HCT116 (cell line): ENCODE measurements at regions not wholly inside any gene's neighbourhood (a gene's known extent, or its start where the extent isn't known, plus 50 kb on each side); places are given as distances from the start of the nearest gene placed in this dataset.

Source experiments
- ATAC-seq: fragments of 200-7000 bp; cut with Tn5 transposase; 2 replicates; pipeline ENCODE4 v1.9.1; 2020; ENCODE audit warnings: mild to moderate bottlenecking, moderate library complexity
- BruUV-seq: library from RNA; stranded (reverse); fragments of 400-500 nt; replicated peaks from 2 replicates; lab custom pipeline; 2021; lab: Mats Ljungman, UMichigan
- CTCF ChIA-PET: fragments of 300-600 bp; sonication (Branson Sonifier 250); formaldehyde crosslinking; loops from one replicate; lab custom pipeline; 2021; ENCODE audit warnings: antibody characterized with exemption; lab: Charles Lee
- POLR2A ChIA-PET: fragments of 300-600, 350-600 bp; sonication (Branson Sonifier 250); formaldehyde crosslinking; loops from one replicate; lab custom pipeline; 2021; ENCODE audit warnings: antibody characterized with exemption; lab: Charles Lee
- RAD21 ChIA-PET, 2 experiments: fragments of 300-600 bp; sonication (Branson Sonifier 250); formaldehyde crosslinking; loops; one replicate each; lab custom pipeline; 2023; ENCODE audit warnings: low total read pairs in 2 of 2; ENCODE audit not compliant: uncharacterized antibody in 2 of 2, unreplicated experiment in 2 of 2, low non-redundant PET in 1 of 2; lab: Charles Lee
- DNase-seq: peaks from one replicate; pipeline ENCODE4 v3.0.0-alpha.2; 2010; ENCODE audit warnings: low read depth, low spot score
- H2AFZ ChIP-seq: fragments of 200-600 bp; shearing (Covaris generic), sonication (generic); 2 replicates; pipeline ENCODE4 v1.6.1; 2017; ENCODE audit warnings: low read depth, mixed run types, mixed read lengths, antibody characterized with exemption, low read length; ENCODE audit not compliant: poor library complexity, severe bottlenecking
- H3K27ac ChIP-seq: 2 replicates; pipeline ENCODE4 v1.5.1; 2012; ENCODE audit warnings: low read depth, low read length
- H3K27me3 ChIP-seq: fragments of 200-600 bp; sonication (generic); 2 replicates; pipeline ENCODE4 v1.6.1; 2016; ENCODE audit warnings: mixed run types, low read length, mixed read lengths; ENCODE audit not compliant: insufficient read depth
- H3K36me3 ChIP-seq, 2 experiments: fragments of 200-500 bp in 1 of 2; fragments of 200-600 bp in 1 of 2; sonication (Bioruptor generic) in 1 of 2; sonication (generic) in 1 of 2; 2 replicates each; pipeline versions ENCODE4 v1.5.1 to v1.6.1; 2014 to 2016; ENCODE audit warnings: low read length in 2 of 2, inconsistent platforms in 1 of 2, mixed read lengths in 1 of 2, mixed run types in 1 of 2; ENCODE audit not compliant: insufficient read depth in 2 of 2, control insufficient read depth in 1 of 2
- H3K4me1 ChIP-seq, 2 experiments: fragments of 200-600 bp in 1 of 2; sonication (generic) in 1 of 2; 2 replicates each; pipeline versions ENCODE4 v1.5.1 to v1.6.1; 2012 to 2017; ENCODE audit warnings: low read length in 2 of 2, inconsistent platforms in 1 of 2, mild to moderate bottlenecking in 1 of 2, mixed read lengths in 1 of 2, mixed run types in 1 of 2, moderate library complexity in 1 of 2; ENCODE audit not compliant: insufficient read depth in 2 of 2, control insufficient read depth in 1 of 2
- H3K4me2 ChIP-seq: fragments of 200-600 bp; sonication (generic); 2 replicates; pipeline ENCODE4 v1.6.1; 2017; ENCODE audit warnings: mixed run types, low read length, mixed read lengths
- H3K4me3 ChIP-seq, 2 experiments: fragments of 200-600 bp in 1 of 2; sonication (generic) in 1 of 2; replicated peaks in 1 of 2; 2 replicates each; pipeline ENCODE4 v1.5.1; 2011 to 2016; ENCODE audit warnings: low read length in 2 of 2, control low read depth in 1 of 2, low read depth in 1 of 2, mild to moderate bottlenecking in 1 of 2, mixed read lengths in 1 of 2, mixed run types in 1 of 2
- H3K79me2 ChIP-seq: fragments of 200-600 bp; sonication (generic); 2 replicates; pipeline ENCODE4 v1.6.1; 2017; ENCODE audit warnings: mild to moderate bottlenecking, mixed run types, low read length, moderate library complexity, mixed read lengths; ENCODE audit not compliant: insufficient read depth
- H3K9ac ChIP-seq: fragments of 200-600 bp; sonication (generic); 2 replicates; pipeline ENCODE4 v1.6.1; 2016; ENCODE audit warnings: low read length, mixed read lengths
- H3K9me2 ChIP-seq: fragments of 200-600 bp; sonication (generic), shearing (Covaris generic); 2 replicates; pipeline ENCODE4 v1.6.1; 2017; ENCODE audit warnings: mixed run types, mild to moderate bottlenecking, moderate library complexity; ENCODE audit not compliant: insufficient read depth
- H3K9me3 ChIP-seq, 2 experiments: fragments of 200-500 bp in 1 of 2; fragments of 200-600 bp in 1 of 2; sonication (Bioruptor generic) in 1 of 2; sonication (generic) in 1 of 2; 2 replicates each; pipeline ENCODE4 v1.6.1; 2014 to 2017; ENCODE audit warnings: low read length in 2 of 2, mixed read lengths in 2 of 2, inconsistent platforms in 1 of 2, low read depth in 1 of 2, mild to moderate bottlenecking in 1 of 2, mixed run types in 1 of 2, moderate library complexity in 1 of 2; ENCODE audit not compliant: control insufficient read depth in 1 of 2, insufficient read depth in 1 of 2
- H4K20me1 ChIP-seq: fragments of 200-600 bp; sonication (generic), shearing (Covaris generic); 2 replicates; pipeline ENCODE4 v1.6.1; 2017; ENCODE audit warnings: mixed run types, mild to moderate bottlenecking, moderate library complexity; ENCODE audit not compliant: insufficient read depth
- CBX3 ChIP-seq: IDR thresholded peaks from 2 replicates; pipeline ENCODE4 v1.6.1; 2012; ENCODE audit warnings: low read depth
- CEBPB ChIP-seq: IDR thresholded peaks from 2 replicates; pipeline ENCODE4 v1.6.1; 2012; ENCODE audit warnings: low read depth
- EGR1 ChIP-seq: IDR thresholded peaks from 2 replicates; pipeline ENCODE4 v1.6.1; 2012; ENCODE audit warnings: low read depth
- EZH2 ChIP-seq: fragments of 200-600 bp; sonication (generic); IDR thresholded peaks from 2 replicates; pipeline ENCODE4 v1.6.1; 2017; ENCODE audit warnings: antibody characterized with exemption, mixed run types
- EZH2phosphoT487 ChIP-seq: fragments of 200-600 bp; IDR thresholded peaks from 2 replicates; pipeline ENCODE4 v1.6.1; 2018; ENCODE audit warnings: antibody characterized with exemption, borderline replicate concordance
- FOSL1 ChIP-seq: IDR thresholded peaks from 2 replicates; pipeline ENCODE4 v1.6.1; 2012; ENCODE audit warnings: low read depth
- POLR2AphosphoS5 ChIP-seq: IDR thresholded peaks from 2 replicates; pipeline ENCODE4 v1.6.1; 2011; ENCODE audit warnings: mild to moderate bottlenecking, low read depth, low read length, moderate library complexity
- SP1 ChIP-seq: IDR thresholded peaks from 2 replicates; pipeline ENCODE4 v1.6.1; 2012; ENCODE audit warnings: low read depth
- SRF ChIP-seq: IDR thresholded peaks from 2 replicates; pipeline ENCODE4 v1.6.1; 2012; ENCODE audit warnings: low read depth
- ZFX ChIP-seq: fragments of 450-650 bp; IDR thresholded peaks from 2 replicates; pipeline ENCODE4 v1.6.1; 2017
- ZNF274 ChIP-seq: fragments of 200-500 bp; sonication (Bioruptor generic); IDR thresholded peaks from 2 replicates; pipeline ENCODE4 v1.6.1; 2014; ENCODE audit warnings: mild to moderate bottlenecking, low read depth, low read length, inconsistent platforms
- intact Hi-C: fragments of 100-400 bp; cut with micrococcal nuclease; formaldehyde crosslinking; loops from 2 replicates; pipeline ENCODE4 v1.10.0; 2022
- TF ChIP-seq, protein P1 (sequence below): IDR thresholded peaks from 2 replicates; pipeline ENCODE4 v1.6.1; 2012; ENCODE audit warnings: low read depth
- TF ChIP-seq, protein P2 (sequence below): IDR thresholded peaks from 2 replicates; pipeline ENCODE4 v1.6.1; 2011; ENCODE audit warnings: mild to moderate bottlenecking, low read length, moderate library complexity; ENCODE audit not compliant: insufficient replicate concordance; ENCODE audit errors: extremely low read depth
- TF ChIP-seq, protein P3 (sequence below): IDR thresholded peaks from 2 replicates; pipeline ENCODE4 v1.6.1; 2012

DNA sequence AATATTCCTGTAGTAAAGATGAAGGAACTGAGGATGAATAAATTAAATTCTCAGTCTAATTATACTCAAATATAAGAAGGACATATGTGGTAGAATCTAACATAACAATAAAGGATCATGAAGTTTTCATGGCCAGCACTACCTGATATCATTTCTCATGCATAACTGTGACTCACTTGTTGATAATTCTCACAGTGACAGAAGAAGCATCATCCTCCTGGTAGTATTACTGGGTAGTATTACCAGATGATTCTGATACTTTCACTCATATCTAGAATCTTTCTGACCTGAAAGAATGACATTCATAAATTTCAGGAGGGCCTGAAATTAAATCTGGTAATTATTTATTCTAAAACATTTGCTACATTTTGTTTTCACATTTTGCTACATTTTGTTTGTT is 1375.0 kb downstream of the EPHA7 start:
- no peak for ATAC-seq
- TF ChIP-seq SRF (no peak), ZFX (no peak), EZH2 (no peak), ZNF274 (no peak), SP1 (no peak), CEBPB (no peak), POLR2AphosphoS5 (no peak), FOSL1 (no peak), EGR1 (no peak), CBX3 (no peak), EZH2phosphoT487 (no peak)
- TF ChIP-seq, protein P1, sequence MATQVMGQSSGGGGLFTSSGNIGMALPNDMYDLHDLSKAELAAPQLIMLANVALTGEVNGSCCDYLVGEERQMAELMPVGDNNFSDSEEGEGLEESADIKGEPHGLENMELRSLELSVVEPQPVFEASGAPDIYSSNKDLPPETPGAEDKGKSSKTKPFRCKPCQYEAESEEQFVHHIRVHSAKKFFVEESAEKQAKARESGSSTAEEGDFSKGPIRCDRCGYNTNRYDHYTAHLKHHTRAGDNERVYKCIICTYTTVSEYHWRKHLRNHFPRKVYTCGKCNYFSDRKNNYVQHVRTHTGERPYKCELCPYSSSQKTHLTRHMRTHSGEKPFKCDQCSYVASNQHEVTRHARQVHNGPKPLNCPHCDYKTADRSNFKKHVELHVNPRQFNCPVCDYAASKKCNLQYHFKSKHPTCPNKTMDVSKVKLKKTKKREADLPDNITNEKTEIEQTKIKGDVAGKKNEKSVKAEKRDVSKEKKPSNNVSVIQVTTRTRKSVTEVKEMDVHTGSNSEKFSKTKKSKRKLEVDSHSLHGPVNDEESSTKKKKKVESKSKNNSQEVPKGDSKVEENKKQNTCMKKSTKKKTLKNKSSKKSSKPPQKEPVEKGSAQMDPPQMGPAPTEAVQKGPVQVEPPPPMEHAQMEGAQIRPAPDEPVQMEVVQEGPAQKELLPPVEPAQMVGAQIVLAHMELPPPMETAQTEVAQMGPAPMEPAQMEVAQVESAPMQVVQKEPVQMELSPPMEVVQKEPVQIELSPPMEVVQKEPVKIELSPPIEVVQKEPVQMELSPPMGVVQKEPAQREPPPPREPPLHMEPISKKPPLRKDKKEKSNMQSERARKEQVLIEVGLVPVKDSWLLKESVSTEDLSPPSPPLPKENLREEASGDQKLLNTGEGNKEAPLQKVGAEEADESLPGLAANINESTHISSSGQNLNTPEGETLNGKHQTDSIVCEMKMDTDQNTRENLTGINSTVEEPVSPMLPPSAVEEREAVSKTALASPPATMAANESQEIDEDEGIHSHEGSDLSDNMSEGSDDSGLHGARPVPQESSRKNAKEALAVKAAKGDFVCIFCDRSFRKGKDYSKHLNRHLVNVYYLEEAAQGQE = no peak
- TF ChIP-seq, protein P2, sequence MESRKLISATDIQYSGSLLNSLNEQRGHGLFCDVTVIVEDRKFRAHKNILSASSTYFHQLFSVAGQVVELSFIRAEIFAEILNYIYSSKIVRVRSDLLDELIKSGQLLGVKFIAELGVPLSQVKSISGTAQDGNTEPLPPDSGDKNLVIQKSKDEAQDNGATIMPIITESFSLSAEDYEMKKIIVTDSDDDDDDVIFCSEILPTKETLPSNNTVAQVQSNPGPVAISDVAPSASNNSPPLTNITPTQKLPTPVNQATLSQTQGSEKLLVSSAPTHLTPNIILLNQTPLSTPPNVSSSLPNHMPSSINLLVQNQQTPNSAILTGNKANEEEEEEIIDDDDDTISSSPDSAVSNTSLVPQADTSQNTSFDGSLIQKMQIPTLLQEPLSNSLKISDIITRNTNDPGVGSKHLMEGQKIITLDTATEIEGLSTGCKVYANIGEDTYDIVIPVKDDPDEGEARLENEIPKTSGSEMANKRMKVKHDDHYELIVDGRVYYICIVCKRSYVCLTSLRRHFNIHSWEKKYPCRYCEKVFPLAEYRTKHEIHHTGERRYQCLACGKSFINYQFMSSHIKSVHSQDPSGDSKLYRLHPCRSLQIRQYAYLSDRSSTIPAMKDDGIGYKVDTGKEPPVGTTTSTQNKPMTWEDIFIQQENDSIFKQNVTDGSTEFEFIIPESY = no peak
- TF ChIP-seq, protein P3, sequence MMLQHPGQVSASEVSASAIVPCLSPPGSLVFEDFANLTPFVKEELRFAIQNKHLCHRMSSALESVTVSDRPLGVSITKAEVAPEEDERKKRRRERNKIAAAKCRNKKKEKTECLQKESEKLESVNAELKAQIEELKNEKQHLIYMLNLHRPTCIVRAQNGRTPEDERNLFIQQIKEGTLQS = no peak
- TF ChIP-seq, all 23 proteins: peak for 0
- no peak for DNase-seq
- H3K36me3 ChIP-seq = no peaks in the 10 kb centered on the region
- no peaks in the 10 kb centered on the region for H3K79me2 ChIP-seq
- no TSS peak for BruUV-seq
- H3K4me2 ChIP-seq = no peak overlapping the region
- H3K4me1 ChIP-seq = no peaks in the 10 kb centered on the region
- no peaks in the 10 kb centered on the region for H4K20me1 ChIP-seq
- RAD21 ChIA-PET = no interaction called here
- H3K27me3 ChIP-seq = no peaks in the 10 kb centered on the region
- no peaks in the 10 kb centered on the region for H3K9me2 ChIP-seq
- peaks cover 14 to 21% of the 10 kb centered on the region in 2 experiments; a peak in 3 of 4 replicates for H3K9me3 ChIP-seq
- H2AFZ ChIP-seq = no peak overlapping the region
- no peak overlapping the region for H3K9ac ChIP-seq
- CTCF ChIA-PET = no interaction called here
- H3K27ac ChIP-seq = no peak overlapping the region
- intact Hi-C loops = no loop called here
- POLR2A ChIA-PET = no interaction called here
- H3K4me3 ChIP-seq = no peak overlapping the region
